SH-SY5Y (cell line): ENCODE measurements at regions not wholly inside any gene's neighbourhood (a gene's known extent, or its start where the extent isn't known, plus 50 kb on each side); places are given as distances from the start of the nearest gene placed in this dataset.

ENCODE experiments used
- GATA2 ChIP-seq: IDR thresholded peaks from 2 replicates; pipeline ENCODE4 v1.6.1; 2011; ENCODE audit warnings: mild to moderate bottlenecking, low read depth, low read length
- GATA3 ChIP-seq: IDR thresholded peaks from 2 replicates; pipeline ENCODE4 v1.6.1; 2011; ENCODE audit warnings: low read depth, mild to moderate bottlenecking, low read length, moderate library complexity

DNA sequence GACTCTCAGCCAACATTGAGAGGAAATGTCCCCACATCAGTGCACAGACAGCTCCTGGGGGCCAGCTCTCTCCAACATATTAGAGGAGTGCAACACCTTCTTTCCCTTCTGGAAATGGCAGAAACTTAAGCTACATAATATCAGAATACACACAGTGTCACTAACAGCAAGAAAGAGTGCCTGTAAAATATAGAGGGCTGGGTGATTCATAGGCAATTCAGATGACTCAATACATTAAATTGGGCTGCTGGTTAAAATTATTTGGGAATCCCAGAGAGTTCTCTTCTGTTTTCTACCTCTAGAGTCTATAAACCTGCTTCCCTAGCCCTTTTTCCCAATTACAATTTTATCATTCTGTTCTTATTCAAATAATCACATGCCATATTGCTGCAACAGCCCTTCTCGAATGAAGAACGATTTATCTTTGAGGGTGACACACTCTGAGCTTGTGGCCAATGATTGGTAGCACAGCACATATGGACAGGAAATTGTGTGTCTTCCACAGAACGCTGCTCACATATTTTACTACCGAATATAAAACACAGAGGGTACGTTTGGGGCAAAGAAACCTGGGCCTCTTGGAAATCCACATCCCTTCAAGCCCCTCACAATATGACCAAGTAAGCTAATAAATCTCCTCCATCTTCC is 381.2 kb downstream of the MBD2 start:
- TF ChIP-seq GATA3, result no peak
- no peak for TF ChIP-seq GATA2
